GM18498 (cell line): ENCODE measurements at regions not wholly inside any gene's neighbourhood (a gene's known extent, or its start where the extent isn't known, plus 50 kb on each side); places are given as distances from the start of the nearest gene placed in this dataset.

Source experiments
- ATAC-seq: cut with Tn5 transposase; IDR thresholded peaks from one replicate; pipeline ENCODE4 v1.9.1; 2021; ENCODE audit warnings: mild to moderate bottlenecking, moderate library complexity; ENCODE audit not compliant: unreplicated experiment

DNA sequence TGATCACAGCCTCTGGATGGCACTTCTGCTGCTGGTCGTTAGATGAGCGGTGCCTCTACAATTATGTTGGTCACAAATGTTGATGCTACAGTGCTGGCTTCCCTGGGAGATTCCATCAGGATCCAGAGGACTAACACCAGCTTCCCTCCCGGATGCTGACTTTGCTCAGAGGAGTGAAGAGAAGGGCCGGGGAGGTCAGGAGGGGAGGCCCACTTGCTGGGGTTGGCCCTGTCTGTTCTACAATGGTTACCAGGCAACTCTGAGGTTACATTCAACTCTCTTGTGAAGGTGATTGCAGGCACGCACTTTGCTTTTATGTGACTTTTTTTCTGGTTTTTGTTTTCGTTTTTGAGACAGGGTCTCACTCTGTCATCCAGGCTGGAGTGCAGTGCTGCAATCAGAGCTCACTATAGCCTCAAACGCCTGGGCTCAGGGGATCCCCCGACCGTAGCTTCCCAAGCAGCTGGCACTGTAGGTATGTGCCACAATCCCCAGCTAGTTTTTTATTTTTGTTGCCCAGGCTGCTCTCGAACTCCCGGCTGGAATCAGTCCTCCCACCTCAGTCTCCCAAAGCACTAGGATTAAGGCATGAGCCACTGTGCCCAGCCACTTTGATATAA lies 112.5 kb downstream of the ADSS2 start:
- ATAC-seq: no peak

DNA sequence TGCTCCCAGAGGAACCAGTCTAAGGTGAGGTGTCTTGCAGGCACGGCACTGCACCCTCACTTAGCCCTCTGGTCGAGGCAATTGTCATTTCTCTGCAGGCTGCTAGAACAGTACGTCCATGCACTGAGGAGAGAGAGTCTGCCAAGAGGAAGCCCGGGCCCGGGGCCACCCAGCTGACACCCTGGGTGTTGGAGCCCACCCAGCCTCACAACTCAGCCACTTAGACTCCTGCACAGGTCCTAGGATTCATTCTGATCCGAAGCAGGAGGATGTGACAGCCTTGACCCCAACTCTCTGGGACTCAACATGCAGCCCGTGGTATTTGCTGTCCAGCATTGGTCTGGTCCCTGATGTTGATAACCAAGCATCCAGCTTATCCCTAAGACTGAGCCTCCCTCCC lies 111.9 kb downstream of the ADSS2 start:
- no peak for ATAC-seq

DNA sequence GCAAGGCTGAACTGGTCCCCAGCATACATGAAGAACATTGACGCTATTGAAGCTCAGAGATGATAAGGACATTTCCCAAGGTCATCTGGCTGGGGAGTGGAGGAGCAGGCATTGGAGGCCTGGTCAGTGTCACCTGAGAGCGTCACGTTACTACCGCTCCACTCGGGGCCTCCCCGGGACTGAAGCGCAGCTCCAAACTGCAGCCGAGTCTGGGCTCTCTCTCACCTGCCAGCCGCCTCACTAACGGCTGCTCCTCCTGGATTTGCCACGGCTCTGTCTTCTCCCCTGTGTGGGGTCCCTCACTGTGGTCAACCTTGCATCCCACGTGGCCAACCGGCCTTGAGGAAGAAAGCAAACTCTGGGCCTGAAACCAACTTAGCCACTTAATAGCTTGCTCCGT lies 111.3 kb downstream of the ADSS2 start:
- no peak for ATAC-seq

DNA sequence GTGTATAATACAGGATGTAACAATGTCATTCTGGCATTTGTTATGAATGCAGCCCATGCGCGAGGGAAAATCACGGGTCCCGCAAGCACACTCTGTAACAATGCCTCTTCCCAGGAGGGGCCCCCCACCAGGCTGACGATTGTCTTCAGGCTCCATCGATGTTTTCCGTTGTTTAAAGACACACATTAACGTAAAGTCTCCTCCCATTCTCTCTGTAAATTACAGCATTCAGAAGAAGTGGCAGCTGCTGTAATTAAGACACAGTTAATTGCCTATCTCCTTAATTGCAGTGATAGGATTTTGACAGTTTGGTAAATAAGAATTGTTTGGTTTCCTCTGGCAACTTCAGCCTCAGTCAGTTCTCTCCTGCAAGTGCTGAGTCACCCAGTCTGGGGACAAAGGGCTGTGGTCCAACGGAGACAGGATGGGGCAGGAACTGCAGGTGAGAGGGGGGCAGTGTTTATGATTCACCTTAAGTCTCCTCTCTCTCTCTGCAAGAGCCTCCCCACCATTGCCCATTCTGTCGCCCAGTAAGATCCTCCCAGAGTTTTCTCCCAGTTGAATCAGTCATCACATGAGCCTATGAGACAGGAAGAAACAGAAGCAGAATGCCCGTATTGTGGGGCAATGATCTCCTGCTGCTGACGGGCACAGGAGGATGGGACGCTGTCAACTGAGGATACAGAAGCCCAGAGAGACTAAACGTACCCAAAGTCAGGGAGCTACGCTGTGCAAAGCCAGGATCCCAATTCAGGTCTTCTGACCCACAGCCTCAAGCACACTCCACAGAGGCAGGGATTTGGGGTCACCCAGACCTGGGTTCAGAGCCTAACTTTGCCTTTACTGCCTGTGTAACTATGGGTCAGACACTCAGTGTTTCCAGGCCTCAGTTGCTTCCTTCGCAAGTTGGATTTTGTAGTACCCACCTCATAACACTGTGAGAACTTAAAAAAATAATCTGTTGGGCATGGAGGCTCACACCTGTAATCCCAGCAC lies 110.0 kb downstream of the ADSS2 start:
- ATAC-seq: no peak

DNA sequence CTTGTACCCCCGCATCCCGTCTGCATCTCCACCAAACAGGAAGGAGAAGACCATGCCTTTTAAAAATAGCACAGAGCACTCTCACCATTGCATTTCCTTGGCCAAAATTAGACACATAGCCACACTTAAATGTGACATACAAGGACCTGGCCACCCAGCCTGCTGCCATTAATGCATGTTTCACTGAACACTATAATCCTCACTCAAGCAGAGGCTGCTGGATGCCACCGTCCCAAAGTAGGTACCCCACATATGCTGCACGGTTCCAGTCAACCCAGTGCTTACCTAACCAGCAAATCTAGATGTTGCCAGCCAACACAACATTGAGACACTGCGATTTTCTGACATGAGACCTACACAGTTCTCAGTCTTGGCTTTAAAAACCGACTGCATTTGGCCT lies 107.7 kb downstream of the ADSS2 start:
- no peak for ATAC-seq

DNA sequence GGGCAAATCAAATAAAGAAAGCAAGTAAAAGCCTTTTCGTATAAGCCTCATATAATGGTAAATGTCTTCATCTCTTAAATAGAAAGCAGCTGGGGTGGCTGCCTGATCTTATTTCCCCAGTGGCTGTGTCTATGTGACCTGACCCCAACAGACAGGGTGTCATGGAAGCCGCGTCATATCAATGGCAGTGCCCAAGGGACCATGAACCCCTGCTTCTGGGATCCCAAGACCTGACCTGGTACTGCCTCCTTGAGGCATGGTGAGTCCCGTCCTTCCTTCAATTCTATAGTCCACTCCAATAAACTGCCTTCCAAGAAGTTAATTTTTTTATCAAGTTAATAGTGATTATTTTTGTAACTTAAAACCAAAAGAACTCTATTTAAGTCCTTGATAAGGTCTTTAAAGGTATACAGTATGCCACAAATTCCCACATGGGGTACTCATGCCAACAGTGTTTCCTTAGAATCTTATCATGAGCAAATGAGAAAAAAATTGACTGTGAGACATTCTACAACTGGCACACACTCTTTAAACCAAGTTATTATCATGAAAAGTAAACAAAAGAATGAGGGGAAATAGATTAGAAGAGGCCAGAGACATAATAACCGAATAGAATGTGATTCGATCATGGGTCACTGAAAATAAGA lies 104.6 kb downstream of the ADSS2 start:
- ATAC-seq: no peak

DNA sequence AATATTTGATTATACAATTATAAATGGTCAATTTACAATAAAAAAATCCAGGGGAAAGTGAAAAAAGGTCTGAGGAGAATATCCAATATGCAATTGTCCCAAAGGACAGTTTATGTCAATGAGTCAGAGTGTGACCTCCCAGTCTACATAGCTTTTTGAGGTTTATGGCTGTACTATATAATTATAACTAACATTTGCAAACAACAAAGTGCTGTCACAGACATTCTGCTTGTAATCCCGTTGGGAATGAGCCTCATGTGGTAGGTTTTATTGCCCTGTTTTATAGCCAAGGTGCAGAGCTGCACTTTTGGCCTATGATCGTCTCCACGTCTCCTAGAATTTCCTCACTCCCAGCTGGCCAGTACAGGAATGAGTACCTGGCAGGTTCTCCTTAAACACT lies 103.8 kb downstream of the ADSS2 start:
- no peak for ATAC-seq

DNA sequence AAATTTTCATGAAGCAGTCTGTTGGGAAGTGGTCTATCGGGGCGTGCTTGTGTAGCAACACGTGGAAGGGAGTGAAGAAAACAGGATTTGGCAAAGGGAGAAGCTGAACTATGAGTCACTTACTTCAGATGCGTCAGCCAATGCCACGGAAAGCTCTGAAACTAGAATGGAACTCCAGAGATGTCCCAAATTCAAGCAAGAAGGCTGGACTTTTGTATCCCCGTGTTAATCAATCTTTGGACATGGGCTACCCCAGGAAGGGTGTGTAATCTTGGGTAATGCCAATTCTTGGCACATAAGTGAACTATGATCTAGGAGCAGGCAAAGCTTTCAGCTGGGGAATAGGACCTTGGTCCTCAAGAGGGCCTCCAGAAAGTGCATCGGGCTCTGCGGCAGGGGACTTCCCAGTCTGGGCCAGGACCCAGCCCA lies 102.6 kb downstream of the ADSS2 start:
- no peak for ATAC-seq

DNA sequence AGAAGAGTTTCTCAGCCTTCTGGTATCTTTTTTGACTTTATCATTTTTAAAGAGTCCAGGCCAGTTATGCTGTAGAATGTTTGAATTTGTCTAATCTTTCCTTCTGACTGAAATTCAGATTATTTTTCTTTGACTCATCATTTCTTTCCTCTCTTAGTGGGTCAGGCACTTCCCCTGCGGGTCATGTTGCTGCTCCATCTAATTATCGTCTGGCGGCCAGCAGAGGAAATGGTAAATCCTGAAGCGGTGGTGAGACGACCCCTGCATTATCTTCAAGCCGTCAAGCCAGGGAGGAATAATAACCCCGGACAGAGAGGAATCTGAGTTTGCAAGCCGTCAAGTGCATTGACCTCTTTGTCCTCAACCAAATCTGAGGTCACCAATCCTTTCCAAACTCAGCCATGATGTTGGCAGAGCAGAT lies 102.1 kb downstream of the ADSS2 start:
- ATAC-seq: no peak

DNA sequence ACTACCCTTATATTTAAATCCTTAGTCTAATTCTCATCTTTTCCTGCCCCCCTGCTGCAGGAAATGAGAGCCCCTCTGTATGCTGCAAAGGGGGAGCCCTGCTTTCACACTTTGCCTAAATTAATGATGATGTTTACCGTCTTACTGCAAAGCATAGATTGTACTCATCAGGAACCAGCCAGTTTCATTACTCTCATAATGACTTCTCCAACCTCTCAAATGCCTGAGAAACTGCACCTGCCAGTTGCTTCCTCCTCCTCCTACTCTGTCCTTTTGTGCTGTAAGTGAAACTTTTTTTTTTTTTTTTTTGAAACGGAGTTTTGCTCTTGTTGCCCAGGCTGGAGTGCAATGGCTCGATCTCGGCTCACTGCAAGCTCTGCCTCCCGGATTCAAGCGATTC lies 101.7 kb downstream of the ADSS2 start:
- peak; percentile 72 for ATAC-seq

DNA sequence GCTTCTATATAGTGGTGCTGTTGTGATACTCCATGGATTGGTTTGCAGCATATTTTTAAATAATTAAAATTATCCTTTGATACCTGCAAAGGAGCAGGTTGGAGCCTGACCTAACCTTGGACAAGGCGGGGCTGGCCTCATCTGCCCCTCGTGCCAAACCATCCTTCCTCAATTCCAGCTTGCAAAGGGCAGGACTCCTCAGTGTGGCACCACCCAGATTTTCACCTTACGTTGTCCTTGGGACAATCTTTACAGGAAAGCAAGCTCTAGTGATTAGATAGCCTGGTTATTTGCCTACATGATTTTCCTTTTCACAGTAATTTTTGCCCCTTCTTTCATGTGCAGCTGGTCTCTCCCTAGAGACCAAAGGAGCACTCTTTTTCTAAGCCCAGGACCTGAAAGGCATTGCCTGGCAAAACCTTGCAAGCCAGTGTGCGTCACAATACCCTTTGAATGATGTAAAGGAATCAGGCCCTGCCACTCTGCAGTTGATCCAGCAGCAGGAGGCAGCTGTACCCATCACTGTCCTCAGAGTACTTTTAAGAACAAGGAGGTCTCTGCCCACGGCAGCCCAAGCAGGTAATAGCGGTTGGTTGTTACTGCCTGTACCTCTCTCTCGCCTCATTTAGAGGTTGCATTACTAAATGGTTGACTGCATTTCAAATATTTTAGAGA lies 99.4 kb downstream of the ADSS2 start:
- ATAC-seq: no peak

DNA sequence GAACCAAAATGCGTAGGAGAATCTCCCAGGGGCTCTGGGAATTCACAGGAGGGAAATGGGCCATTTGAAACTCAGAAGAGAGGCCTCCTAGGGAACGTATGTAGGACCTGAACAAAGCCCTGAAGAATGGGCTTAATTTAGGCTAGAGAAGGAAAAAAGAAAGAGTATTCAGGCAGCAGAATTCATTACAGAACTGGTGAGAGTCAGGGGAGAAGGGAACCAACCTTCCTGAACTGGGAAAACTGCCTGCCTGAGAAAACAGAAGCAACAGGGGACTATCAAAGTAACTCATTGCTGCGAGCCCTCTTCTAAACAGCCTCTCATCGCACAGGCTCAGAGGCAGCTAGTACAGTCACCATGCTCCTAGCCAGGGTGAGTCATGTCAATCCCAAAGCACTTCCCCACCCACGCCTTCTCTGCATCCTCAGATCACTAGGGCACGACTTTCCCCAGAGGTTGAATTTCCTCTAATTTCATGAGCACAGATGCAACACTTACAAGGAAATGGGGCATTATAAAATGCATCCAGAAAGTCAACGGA lies 98.1 kb downstream of the ADSS2 start:
- ATAC-seq: peak; percentile 73

DNA sequence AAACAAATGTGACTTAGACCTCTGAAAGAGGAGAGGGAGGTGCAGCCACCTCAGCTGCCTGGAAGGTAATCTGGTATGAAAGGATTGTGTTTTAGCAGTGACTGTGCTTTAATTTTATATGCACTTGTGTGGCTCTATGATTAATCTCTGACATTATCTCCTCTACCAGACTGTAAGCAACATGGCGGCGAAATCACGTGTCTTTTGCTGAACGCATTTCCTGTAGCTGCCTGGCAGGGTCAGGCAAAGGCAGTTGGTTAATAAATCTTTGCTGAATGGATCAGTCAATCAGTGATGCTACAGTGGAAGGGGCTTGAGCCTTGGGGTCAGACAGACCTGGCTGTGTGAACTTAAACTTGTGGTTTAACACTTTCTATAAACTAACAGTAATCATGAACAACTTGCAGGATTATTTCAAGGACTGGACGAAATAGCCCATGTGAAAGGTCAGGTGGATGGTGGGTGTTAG lies 96.9 kb downstream of the ADSS2 start:
- no peak for ATAC-seq

DNA sequence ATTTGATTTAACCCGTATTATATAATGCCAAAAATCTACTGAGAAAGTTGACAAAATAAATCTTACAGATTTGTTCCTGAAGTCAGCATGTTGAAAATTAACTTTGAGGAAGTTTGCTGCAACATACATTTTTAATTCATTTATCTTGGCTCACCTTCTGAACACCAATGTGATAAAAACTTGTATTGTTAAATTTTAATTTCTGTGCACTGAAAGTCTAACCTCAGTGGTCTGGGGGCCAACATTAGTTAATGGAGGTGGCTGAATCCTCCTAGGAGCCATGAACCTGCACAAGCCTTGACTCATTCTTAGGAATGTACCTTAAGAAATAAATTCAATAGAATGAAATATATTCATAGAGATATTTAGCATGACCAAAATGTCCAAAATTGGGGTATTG lies 95.3 kb downstream of the ADSS2 start:
- no peak for ATAC-seq
